OCI-LY3 (cell line): ENCODE measurements at regions not wholly inside any gene's neighbourhood (a gene's known extent, or its start where the extent isn't known, plus 50 kb on each side); places are given as distances from the start of the nearest gene placed in this dataset.

Experiments
- EZH2phosphoT487 ChIP-seq: fragments of 200-600 bp; shearing (Covaris generic); IDR thresholded peaks from 2 replicates; pipeline ENCODE4 v1.6.1; 2018; ENCODE audit warnings: antibody characterized with exemption, mixed run types, low read depth
- TF ChIP-seq, protein P1 (sequence below): fragments of 200-600, 300-600 bp; sonication (generic); IDR thresholded peaks from 2 replicates; pipeline ENCODE4 v1.5.1; 2014; ENCODE audit warnings: antibody characterized with exemption, low read length, low read depth

DNA sequence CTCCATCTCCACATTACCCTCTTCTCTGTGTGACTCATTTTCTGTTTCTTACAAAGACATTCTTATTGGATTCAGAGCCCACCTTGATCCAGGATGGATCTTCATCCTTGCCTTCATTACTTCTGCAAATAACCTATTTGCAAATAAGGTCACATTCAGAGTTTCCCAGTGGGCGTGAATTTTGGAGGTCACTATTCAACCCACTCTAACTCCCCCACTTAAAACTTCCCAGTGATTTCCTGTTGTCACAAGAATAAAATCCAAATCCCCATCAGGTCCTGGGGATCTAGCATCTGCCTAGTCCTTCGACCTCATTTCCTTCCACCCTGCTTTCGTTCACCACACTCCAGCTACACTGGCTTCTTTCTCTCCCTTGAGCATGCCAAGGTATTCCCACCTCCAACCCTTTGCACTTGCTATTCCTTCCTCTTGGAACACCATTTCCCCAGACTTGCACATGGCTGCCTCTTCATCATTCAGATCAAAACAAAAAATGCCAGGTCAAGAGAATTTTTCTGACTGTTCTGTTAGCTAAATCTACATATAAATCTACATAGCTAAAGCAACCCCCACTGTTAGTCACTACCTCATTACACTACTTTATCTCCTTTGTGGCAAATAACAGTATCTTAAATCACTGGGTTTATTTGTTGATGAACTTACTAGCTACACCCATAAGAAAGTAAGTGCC is 187.2 kb downstream of the TOMM20 start:
- TF ChIP-seq EZH2phosphoT487 = no peak
- TF ChIP-seq, protein P1, sequence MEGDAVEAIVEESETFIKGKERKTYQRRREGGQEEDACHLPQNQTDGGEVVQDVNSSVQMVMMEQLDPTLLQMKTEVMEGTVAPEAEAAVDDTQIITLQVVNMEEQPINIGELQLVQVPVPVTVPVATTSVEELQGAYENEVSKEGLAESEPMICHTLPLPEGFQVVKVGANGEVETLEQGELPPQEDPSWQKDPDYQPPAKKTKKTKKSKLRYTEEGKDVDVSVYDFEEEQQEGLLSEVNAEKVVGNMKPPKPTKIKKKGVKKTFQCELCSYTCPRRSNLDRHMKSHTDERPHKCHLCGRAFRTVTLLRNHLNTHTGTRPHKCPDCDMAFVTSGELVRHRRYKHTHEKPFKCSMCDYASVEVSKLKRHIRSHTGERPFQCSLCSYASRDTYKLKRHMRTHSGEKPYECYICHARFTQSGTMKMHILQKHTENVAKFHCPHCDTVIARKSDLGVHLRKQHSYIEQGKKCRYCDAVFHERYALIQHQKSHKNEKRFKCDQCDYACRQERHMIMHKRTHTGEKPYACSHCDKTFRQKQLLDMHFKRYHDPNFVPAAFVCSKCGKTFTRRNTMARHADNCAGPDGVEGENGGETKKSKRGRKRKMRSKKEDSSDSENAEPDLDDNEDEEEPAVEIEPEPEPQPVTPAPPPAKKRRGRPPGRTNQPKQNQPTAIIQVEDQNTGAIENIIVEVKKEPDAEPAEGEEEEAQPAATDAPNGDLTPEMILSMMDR = no peak
